Neutrophil (primary cell): ENCODE measurements at regions not wholly inside any gene's neighbourhood (a gene's known extent, or its start where the extent isn't known, plus 50 kb on each side); places are given as distances from the start of the nearest gene placed in this dataset.

Source experiments
- H3K27ac ChIP-seq: fragments of 200-600 bp; sonication (generic); 2 replicates; pipeline ENCODE4 v1.5.1; 2016; ENCODE audit warnings: mild to moderate bottlenecking, moderate library complexity
- H3K27me3 ChIP-seq: fragments of 200-600 bp; sonication (generic); 2 replicates; pipeline ENCODE4 v1.6.0; 2016; ENCODE audit warnings: mild to moderate bottlenecking
- H3K36me3 ChIP-seq: fragments of 200-600 bp; sonication (generic); 2 replicates; pipeline ENCODE4 v1.5.1; 2017
- H3K4me1 ChIP-seq, 2 experiments: fragments of 200-600 bp in 1 of 2; sonication (generic) in 1 of 2; 1 replicate in 1 of 2; 2 replicates in 1 of 2; pipeline versions ENCODE4 v1.5.1 to v1.6.1; 2013 to 2016; ENCODE audit warnings: low read depth in 1 of 2, low read length in 1 of 2, mild to moderate bottlenecking in 1 of 2, moderate library complexity in 1 of 2; ENCODE audit not compliant: control insufficient read depth in 1 of 2, insufficient read depth in 1 of 2
- H3K4me3 ChIP-seq, 2 experiments: fragments of 200-600 bp in 1 of 2; sonication (generic) in 1 of 2; 1 replicate in 1 of 2; 2 replicates in 1 of 2; pipeline ENCODE4 v1.5.1; 2013 to 2016; ENCODE audit warnings: low read depth in 1 of 2, low read length in 1 of 2, mild to moderate bottlenecking in 1 of 2, moderate library complexity in 1 of 2
- H3K9me3 ChIP-seq: fragments of 200-600 bp; sonication (generic); 2 replicates; pipeline ENCODE4 v1.5.1; 2016
- CTCF ChIP-seq: fragments of 200-600 bp; sonication (generic); IDR thresholded peaks from 2 replicates; pipeline ENCODE4 v1.5.1; 2016; ENCODE audit warnings: antibody characterized with exemption

DNA sequence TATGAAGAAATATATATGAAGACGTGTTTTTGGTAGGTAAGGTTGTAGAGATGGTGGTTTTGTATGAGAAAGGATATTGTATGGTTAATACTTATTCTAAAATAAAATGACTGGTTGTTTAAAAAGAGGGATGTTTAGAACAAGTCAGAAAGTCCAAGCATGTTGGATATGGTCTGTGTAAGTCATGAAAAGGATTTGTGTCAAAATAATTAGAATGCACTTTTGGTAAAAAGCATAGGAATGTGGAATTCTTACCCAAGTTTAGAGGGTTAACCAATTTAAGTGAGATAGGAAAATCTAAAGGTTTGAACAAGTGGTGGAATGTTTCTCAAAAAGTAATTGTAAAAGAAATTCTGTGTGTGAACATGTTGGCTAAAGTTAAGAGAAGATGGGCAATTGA, 1556.5 kb upstream of the C9orf72 start:
- no peak overlapping the region for H3K4me3 ChIP-seq
- no peak overlapping the region for H3K27ac ChIP-seq
- TF ChIP-seq CTCF = no peak
- no peaks in the 10 kb centered on the region for H3K4me1 ChIP-seq
- H3K27me3 ChIP-seq = no peaks in the 10 kb centered on the region
- H3K9me3 ChIP-seq = no peaks in the 10 kb centered on the region
- H3K36me3 ChIP-seq = no peaks in the 10 kb centered on the region

GRCh38 chr9:29144476-29144875, 1571.2 kb upstream of the C9orf72 start:
- Histone ChIP-seq H3K9me3 (no peaks in the 10 kb centered on the region), H3K4me3 (no peak overlapping the region), H3K36me3 (no peaks in the 10 kb centered on the region), H3K27me3 (no peaks in the 10 kb centered on the region), H3K4me1 (no peaks in the 10 kb centered on the region), H3K27ac (no peak overlapping the region)
- no peak for TF ChIP-seq CTCF

GRCh38 chr9:29150606-29151005, 1577.3 kb upstream of the C9orf72 start:
- H3K4me1 ChIP-seq = no peaks in the 10 kb centered on the region
- no peaks in the 10 kb centered on the region for H3K36me3 ChIP-seq
- no peak for TF ChIP-seq CTCF
- no peaks in the 10 kb centered on the region for H3K27me3 ChIP-seq
- H3K9me3 ChIP-seq = no peaks in the 10 kb centered on the region
- H3K27ac ChIP-seq = no peak overlapping the region
- no peak overlapping the region for H3K4me3 ChIP-seq

- TF ChIP-seq CTCF = no peak
- Histone ChIP-seq H3K9me3 (no peaks in the 10 kb centered on the region), H3K4me1 (no peaks in the 10 kb centered on the region), H3K4me3 (no peak overlapping the region), H3K36me3 (no peaks in the 10 kb centered on the region), H3K27ac (no peak overlapping the region), H3K27me3 (no peaks in the 10 kb centered on the region)
These were observed 1587.6 kb upstream of the C9orf72 start for GRCh38 chr9:29160763-29161353.

GRCh38 chr9:29174136-29174535, 1600.9 kb upstream of the C9orf72 start:
- Histone ChIP-seq H3K27ac (no peak overlapping the region), H3K9me3 (no peaks in the 10 kb centered on the region), H3K4me3 (no peak overlapping the region), H3K36me3 (no peaks in the 10 kb centered on the region), H3K4me1 (no peaks in the 10 kb centered on the region), H3K27me3 (no peaks in the 10 kb centered on the region)
- no peak for TF ChIP-seq CTCF

DNA sequence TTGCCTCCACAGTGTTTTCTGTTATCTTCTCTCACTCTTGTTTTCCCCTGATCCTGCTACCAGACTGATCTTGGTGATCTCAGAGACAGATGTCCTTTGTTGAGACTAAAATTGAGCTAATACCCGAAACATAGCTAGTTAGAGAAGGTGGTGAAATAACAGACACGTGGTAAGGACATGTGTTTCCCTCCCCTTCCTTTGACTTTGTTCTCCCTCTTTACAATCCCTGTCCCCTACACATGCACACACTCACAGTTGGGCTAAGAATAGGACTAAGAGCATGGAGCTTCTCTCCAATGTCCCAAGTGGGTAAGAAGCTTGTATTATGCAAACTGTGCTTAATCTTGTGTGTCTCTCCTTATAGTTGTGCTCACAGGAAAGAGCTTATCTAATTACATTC, 1603.0 kb upstream of the C9orf72 start:
- no peaks in the 10 kb centered on the region for H3K9me3 ChIP-seq
- H3K27ac ChIP-seq = no peak overlapping the region
- TF ChIP-seq CTCF = no peak
- H3K4me1 ChIP-seq = no peaks in the 10 kb centered on the region
- no peaks in the 10 kb centered on the region for H3K27me3 ChIP-seq
- H3K36me3 ChIP-seq = no peaks in the 10 kb centered on the region
- H3K4me3 ChIP-seq = no peak overlapping the region
